ENCODE measurements at regions not wholly inside any gene's neighbourhood (a gene's known extent, or its start where the extent isn't known, plus 50 kb on each side); places are given as distances from the start of the nearest gene placed in this dataset.

- TF ChIP-seq NR2C2 (CRISPR knock-in tag; IDR thresholded peaks at IDR 0.05): no peak
- no peak for TF ChIP-seq CREM (CRISPR knock-in tag; IDR thresholded peaks at IDR 0.05)
- no peak for TF ChIP-seq CTCF (IDR thresholded peaks at IDR 0.05)
- TF ChIP-seq ATF6 (CRISPR knock-in tag; IDR thresholded peaks at IDR 0.05): no peak
- no peak for TF ChIP-seq ZSCAN18 (CRISPR knock-in tag; IDR thresholded peaks at IDR 0.05)
- TF ChIP-seq IRF2 (CRISPR knock-in tag; IDR thresholded peaks at IDR 0.05; ENCODE audit: borderline replicate concordance, low read depth): no peak
- TF ChIP-seq NR1H2 (CRISPR knock-in tag; IDR thresholded peaks at IDR 0.05): no peak
- no peak for TF ChIP-seq ZNF396 (CRISPR knock-in tag; IDR thresholded peaks at IDR 0.05; ENCODE audit: borderline replicate concordance)
- TF ChIP-seq SOX15 (CRISPR knock-in tag; IDR thresholded peaks at IDR 0.05): no peak
These were observed 638.7 kb downstream of the UQCRFS1 start for GRCh38 chr19:28574212-28574611.

Data from WTC11 (cell line).